ENCODE measurements at regions not wholly inside any gene's neighbourhood (a gene's known extent, or its start where the extent isn't known, plus 50 kb on each side); places are given as distances from the start of the nearest gene placed in this dataset.
"Not testable (repeated sequence)": the region's sequence is repeated elsewhere in the genome, so short reads cannot be mapped to it uniquely, and the experiment has no call there.

DNA sequence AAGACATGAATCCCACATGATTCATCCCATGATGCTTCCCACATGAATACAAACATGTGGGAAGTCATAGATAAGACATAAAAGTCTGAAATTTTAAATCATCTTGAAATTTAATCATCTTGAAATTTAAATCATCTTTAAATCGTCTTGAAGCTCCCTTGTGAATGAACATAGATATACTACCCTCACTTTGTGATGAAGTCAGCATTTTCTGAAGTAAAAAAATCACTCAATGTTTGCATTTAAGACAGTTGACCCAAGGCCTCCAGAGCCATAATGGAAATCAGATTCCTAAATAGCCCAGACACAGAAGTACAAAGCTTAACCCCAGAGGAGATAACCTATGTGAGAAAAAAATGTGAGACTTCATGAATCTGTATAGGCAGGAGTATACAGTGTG is 279.4 kb downstream of the ZBBX start:
- no peak for DNase-seq

DNA sequence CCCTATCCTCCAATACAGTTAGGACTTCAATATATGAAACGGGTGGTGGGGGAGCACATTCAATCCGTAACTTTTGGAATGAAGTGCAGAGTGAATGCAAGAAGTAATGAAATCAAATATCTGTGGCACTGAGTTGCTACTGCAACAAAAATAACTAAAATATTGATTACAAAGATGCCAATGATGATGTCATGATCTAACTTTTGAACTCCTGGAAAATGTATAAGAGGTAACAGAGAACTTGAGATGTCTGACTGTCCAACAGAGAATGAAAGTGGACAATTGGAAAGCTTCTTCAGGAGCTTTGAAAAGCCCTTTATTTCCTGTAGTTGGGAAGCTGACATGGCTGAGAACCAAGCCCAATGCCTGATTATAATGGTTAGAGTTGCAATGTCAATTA is 279.9 kb downstream of the ZBBX start:
- no peak for DNase-seq

DNA sequence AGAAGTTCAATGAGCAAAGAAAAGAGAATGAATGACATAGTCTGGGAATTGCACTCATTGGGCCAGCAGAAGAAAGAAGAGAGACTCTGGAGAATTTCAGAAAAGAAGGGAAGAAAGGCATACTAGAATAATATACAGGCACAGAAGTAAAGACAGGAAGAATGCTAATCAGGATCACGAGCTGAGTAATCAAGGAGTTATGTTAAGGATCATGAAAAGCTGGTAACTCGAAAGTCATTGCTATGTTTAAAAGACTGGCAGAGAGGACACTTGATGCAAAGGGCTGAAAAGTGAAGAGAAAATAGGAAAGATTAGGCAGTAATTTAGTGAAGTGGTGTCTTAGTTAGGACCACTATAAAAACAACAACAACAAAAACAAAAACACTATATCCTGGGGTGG is 284.1 kb downstream of the ZBBX start:
- DNase-seq = no peak

DNA sequence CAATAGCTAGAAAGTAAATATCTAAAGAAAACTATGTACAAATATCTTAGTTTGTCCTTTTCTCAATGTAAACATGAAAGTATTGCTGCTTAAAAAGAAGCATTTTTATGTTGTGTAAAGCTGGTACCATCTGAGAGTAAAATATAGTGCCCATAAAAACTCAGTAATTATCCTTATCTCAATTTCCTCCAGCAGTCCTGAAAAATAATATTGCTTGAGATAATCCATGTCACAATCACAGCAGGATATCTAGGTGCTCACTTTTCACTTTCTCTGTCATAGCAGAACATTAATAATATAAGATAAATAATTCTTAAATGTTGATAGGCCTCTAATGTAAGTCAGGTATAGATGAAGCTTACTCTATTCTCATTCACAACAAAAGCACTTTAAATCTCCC is 285.5 kb downstream of the ZBBX start:
- DNase-seq = no peak

DNA sequence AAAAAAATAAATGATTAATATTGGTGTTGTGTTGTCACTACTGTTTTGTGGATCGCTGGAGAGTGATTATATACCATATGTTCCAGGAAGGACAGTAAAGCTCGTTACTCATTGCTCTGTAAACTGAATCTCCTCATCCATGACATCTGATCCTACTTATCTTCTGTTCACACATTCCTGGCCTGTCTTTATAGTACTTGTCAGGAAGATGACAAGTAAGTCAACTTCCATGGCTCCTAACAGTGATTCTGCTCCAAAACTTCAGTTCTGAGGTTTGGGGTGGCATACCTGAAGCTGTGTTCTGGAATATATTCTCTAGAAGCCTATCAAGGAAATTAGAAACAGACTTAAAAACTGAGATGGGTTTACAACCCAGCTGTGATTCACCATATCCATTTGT is 288.9 kb downstream of the ZBBX start:
- no peak for DNase-seq

DNA sequence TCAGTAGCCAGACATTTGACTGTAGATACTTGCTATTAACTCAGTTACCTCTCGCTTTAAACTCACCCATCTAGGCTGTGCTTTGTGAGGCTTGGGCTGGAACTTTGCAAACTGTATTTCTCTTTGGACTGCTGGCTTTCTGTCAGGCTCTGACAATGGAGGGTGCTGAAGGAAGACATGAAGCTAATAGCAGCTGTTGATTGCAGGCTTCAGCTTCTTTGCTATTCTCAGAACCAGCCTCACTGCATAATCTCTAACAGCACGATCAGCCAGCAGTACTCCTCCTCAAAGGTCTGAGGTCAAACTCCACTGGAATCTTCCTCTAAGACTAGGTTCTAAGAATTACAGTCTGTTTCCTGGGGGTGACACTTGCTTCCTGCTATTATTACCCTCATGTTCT is 295.6 kb downstream of the ZBBX start:
- no peak for DNase-seq

DNA sequence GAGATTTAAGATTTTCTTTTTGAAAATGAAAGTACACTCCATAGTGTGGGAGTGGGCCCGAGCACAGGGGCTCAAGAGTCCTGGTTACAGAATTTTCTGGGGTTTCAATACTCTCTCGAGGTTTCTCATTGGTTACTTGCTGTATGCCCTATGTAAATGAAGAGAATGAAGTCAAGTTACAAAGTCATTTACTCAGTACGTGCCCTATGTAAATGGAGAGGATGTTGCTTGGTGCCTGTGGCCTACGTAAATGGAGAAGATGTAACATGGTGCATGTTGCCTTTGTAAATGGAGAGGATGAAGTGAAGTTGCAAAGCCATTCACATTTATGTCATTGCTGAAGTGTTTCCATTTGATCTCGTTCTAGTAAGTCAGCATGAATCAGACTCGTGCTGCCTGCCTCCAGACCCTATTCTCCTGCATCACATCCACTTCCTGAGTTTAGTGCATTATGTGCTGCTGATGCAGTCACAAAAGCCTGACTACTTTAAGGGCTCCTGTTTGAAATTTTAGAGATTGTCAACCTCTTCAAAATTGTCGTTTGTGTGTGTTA is 302.0 kb downstream of the ZBBX start:
- DNase-seq = peak; percentile 53

DNA sequence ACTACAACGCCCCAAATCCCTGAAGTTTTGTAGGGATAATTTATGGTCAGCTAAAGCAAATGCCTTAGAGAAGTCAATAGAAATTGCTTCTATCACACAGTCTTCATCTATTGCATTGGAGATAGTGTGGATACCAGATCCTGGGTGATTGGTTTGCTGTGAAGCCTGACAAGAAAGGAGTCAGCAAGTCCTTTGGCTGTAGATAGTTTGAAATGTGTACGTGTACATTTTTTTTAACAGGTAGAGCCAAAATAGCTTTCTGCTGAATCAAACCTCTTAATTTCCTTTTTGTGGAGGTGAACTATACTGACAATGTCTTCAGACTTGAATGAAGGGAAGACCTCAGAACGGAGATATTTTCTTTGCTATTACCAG is 312.3 kb downstream of the ZBBX start:
- no peak for DNase-seq

DNA sequence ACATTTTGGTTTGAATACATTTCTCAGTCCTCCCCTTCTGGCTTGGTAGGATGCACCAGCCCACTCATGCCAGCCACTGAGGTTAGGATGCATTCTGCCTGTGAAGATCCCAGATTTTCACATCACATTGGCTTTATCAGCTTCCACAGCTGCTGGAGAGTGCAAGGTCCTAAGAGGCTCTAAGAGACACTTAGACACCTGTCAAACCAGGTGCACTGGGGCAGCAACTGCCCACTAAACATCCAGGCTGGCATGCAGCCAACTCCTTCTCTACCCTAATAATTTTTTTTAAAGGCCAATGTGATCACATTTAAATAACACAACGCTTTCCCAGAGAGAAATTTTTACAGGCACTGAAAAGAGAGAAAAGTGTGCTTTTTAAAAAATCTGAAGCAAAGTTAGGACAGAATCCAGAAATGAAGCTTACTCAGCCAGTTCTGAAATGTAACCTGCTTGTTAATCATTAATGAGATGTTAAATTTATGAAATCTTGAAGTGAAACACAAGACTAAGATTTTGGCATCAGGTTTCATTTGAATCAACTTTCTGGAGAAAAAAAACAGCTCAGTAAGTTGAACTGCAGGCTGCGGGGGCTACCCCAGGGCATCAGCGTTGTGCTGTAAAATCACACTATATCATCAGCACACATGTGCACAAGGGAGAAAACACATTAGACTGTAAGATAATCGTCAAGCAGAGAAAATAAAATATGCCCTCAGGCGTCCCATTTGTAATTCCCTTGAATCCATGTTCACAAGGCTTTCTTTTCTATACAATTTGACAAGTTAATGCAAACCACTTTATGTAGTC is 312.9 kb downstream of the ZBBX start:
- peak; percentile 89 for DNase-seq

DNA sequence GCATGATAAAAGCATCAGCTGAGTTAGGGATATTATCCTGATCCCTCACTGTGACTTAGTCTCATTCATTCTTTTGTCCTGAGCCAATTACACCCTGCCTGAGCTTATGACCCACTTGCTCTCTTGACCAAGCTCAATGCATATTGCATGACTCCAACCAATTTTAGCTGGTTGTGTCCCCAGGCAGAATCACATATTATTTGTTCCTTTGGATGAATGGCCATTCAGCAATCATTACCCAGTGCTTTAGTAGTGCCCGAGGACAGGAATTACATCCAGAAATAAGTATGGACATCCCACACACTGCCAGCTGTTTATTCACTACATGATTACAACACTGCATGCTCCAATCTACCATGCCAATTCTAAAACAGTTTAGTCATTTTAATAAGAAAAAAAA is 322.5 kb downstream of the ZBBX start:
- no peak for DNase-seq

DNA sequence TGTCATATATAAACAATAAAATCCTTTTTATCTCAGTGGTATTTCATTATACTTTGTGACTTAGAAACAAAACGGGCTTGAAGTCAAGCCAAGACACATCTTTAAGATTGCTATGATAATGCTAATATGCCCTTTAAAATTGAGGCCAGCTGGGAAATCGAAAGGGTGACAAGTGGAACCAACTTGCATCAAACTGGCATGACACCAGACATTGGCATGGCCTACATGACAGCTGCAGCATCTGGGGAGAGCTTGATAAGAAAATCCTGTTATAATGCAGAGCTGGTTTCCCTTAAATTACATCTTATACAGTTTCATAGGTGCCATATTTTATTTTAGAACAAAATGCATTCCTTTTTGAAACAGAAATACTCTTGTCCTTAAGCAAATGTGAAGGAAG is 325.2 kb downstream of the ZBBX start:
- no peak for DNase-seq

DNA sequence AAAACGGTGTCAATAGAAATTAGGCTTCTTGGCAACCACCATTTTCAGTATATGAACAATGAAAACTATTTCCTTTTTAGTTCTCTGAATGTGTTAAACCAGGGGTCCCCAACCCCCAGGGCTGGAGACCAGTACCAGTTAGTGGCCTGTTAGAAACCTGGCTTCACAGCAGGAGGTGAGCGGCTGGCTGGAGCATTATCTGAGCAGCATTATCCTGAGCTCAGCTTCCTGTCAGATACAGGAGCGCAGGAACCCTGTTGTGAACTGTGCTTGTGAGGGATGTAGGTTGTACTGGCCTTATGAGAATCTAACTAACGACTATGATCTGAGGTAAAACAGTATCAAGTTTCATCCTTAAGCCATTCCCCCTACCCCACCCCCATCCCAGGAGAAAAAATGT is 328.7 kb downstream of the ZBBX start:
- peak; percentile 13 for DNase-seq

DNA sequence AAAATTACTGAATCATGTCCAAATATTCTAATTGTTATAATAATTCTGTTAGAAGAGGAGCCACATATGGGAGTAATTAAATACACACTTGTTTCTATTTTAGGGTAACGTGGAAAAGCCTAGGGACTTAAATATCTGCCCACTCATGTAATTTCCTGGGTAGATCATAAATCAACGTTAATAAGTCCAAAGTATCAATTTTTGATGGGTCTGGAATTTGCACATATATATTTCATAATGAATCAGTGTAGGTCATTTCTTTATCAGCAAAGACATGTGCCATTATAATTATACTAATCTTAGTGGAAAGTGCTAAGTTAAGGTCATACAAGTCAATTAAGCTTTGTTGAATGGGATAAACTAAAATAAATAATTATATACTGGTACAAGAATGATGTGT is 346.2 kb downstream of the ZBBX start:
- no peak for DNase-seq

DNA sequence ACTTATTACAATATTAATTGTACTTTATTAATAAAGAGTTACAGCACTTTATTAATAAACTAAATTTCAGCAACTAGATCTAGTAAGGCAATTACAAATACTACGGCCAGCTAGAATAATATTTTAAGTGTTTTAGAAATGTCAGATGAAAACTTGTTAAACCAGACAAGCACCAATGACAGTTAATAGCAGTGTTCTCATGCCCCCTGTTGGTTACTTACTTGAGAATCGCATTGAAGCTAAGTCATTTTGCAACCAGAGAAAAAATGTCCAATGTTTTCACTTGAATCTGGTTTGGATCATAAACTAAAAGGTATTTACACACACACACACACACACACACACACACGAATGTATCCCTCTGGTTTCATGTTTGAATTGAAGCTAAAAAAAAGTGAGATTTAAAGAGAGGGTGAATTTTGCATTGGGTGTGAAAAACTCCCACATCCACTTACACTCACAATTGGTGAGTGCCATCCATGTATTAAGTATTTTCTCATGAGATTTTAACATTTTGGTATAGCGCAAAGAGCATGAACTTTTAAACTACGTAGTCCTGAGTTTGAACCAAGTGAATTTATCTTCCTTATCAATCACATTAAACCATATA is 347.7 kb downstream of the ZBBX start:
- DNase-seq = peak; percentile 60

DNA sequence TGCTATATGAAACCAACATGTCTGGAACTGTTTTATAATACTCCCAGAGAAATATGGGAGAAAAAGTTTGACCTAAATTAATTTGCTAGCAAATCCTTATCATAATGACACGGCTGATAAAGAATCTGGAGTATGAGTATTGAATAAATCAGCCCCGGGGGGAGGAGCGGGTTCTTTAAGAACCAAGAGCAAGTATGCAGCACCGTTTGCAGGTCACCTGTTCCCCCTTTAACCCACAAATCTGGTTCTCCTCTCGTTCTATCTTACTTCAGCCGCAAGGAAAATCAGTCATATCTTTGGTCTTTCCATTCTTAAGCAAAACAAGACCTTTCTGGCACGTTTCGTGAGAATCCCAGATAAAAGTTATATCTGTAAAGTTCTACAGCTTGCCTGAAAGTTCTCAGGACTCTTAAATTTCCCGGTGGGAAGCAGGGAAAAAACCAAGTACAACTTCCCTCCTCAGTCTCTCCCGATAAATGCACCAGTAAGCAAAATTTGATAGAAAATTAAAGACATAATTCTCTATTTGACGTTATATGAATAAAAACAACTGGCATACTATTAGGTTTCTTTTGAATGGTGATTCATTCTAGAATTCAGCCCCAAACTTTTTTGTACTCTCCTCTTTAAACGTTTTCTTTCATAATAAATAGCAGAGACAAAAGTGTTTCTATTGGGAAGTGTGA is 348.6 kb downstream of the ZBBX start:
- no peak for DNase-seq

DNA sequence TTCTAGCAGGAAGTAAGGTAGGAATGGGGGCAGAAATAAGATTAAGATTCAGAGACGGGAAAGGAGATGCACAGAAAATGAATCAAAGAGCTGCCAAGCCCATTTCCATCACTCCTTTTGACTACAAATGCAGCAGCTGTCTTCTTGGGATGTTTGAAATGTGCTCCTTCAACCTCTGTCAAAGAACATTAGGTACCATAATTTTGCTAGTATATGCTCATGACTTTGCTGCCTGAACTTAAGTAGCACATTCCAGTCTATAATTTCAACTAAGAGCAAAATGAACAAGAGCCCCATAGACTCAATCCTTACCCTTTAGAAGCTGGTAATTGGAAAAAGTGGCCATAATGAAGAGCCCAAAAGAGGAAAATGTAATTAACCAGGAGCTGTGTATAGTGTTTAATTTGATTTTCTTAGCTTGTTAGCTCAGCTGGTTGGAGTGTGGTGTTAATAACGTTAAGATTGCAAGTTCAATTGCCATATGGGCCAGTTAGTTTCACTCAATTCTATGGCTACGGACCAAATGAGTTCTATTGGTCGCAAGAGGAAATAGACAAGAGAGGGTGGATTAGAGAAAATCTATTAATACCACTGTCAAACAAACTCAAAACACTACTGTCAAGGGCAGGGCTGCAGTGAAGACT is 349.9 kb downstream of the ZBBX start:
- DNase-seq = no peak

DNA sequence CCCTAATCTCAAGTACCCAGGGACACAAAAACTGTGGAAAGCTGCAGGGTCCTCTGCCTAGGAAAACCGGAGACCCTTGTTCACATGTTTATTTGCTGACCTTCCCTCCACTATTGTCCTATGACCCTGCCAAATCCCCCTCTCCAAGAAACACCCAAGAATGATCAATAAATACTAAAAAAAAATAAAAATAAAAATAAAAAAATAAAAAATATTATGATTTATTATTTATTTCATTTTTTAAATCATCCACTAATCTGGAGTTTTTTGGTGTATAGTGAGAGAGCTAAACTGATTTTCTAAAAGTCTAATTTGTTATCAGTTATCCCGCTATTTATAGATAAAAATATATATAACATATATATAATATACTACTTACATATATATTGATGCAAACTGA is 360.6 kb downstream of the ZBBX start:
- not testable (repeated sequence) for DNase-seq

DNA sequence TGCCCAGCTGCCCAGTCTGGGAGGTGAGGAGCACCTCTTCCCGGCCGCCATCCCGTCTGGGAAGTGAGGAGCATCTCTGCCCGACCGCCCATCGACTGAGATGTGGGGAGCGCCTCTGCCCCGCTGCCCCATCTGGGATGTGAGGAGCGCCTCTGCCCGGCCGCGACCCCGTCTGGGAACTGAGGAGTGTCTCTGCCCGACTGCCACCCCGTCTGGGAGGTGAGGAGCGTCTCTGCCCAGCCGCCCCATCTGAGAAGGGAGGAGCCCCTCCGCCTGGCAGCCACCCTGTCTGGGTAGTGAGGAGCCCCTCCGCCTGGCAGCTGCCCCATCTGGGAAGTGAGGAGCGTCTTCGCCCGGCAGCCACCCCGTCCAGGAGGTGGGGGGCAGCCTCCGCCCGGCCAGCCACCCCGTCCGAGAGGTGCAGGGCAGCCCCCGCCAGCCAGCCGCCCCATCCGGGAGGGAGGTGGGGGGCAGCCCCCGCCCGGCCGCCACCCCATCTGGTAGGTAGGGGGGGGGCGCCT is 361.4 kb downstream of the ZBBX start:
- not testable (repeated sequence) for DNase-seq

DNA sequence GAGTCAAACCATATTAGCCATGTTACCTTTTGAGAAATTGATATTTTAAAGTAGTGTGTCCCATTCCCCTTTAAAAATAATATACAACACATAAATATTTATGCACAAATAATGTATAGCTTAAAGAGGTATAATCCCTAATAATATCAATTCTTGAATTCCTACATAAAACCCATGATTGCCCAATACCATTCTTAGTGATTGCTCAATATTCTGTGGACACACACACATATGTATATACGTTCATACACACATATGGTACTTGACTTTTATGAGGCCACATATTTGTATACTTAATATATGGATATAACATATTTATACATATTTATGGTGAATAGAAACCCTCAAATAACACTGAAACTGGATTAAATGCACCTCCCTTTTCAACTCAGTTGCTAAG is 367.4 kb downstream of the ZBBX start:
- DNase-seq = no peak

DNA sequence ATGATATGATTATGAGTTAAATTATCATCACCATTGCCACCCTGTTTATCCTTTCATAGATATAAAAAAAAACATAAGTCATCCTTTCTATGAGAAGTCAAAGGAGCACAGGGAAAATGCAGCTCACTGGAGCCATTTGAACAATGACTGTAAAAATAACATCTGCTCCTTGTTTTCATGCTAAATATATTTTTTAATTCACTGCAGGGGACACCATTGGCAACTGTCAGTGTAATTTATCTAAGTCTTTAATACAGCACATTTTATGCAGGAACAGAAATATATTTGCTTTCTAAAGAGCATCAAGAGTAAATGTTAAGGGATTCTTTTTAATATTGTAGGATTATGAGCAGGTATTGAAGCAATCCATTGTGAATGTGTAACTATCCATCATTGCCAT is 371.3 kb downstream of the ZBBX start:
- DNase-seq = no peak

DNA sequence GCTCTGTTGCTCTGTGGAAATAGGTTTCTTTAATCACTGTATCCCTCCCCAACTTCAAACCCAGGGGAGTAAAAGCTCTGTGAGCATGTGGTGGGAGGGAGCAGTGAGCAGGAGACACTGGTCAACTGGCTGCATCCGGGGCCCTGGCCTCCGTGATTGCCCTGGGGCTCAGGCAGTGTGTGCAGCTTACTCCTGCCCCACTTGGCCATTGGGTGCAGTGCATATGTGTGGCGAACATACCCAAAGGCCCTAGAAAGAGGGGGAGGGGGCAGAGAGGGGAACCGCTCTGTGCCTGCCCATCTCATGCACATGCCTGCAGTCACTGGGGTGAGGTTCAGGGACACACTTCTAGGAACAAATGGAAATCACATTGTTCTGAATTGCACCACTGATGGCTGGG is 378.7 kb downstream of the ZBBX start:
- no peak for DNase-seq

DNA sequence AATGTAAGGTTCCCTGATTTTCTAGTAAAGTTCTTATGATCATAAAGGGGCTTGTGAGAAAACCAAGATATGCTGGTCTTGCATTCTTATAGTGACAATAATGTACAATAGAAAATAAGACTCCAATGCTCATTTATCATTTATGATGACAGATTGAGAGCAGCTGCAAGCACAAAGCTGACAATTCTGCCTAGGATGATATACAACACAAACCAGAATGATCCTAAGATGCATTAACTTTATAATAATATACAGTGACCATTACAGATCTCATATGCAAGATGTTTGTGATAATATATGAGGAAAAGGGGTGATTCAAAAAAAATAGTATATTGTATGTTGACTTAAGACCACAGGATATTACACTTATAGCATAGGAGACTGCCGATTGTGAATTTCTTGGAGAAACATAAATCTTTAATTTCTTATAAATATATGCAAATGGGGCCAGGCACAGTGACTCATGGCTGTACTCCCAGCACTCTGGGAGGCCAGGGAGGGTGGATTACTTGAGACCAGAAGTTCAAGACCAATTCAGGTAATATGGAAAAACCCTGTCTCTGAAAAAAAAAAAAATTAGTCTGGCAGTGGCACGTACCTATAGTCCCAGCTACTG is 387.0 kb downstream of the ZBBX start:
- DNase-seq = no peak

DNA sequence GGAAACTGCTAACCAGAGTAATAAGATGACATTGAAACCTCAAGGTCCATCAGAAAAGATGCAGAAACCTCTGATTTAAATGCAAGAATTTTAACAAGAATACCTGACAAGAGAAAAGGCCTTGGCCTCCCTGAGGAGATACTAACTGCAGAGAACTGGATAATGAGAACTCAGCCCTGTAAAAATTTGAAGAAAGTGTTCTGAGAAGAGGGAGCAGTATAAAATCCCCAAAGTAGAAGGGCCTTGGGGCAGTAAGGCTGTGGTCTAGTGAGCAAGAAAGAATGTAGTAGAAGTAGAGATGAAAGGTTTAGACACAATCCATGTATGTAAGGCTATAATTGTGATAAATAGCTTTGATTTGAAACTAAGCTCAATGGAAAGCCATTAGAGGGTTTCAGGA is 394.1 kb downstream of the ZBBX start:
- DNase-seq = no peak

Data from DMS153 (cell line).